B cell (primary cell): ENCODE measurements at regions not wholly inside any gene's neighbourhood (a gene's known extent, or its start where the extent isn't known, plus 50 kb on each side); places are given as distances from the start of the nearest gene placed in this dataset.

ENCODE experiments used
- ATAC-seq: fragments of 200-7000 bp; cut with Tn5 transposase; one replicate; pipeline ENCODE4 v1.10.0; 2021; ENCODE audit warnings: low read depth, mild to moderate bottlenecking, moderate number of reproducible peaks, moderate library complexity
- CTCF ChIA-PET: fragments of 350-600 bp; sonication (Branson Sonifier 250); formaldehyde crosslinking; loops from one replicate; lab custom pipeline; 2021; ENCODE audit warnings: antibody characterized with exemption, inconsistent platforms; lab: Charles Lee
- POLR2A ChIA-PET: fragments of 350-600 bp; sonication (Branson Sonifier 250); formaldehyde crosslinking; loops from one replicate; lab custom pipeline; 2021; ENCODE audit warnings: antibody characterized with exemption; lab: Charles Lee
- DNase-seq: peaks from one replicate; pipeline ENCODE4 v3.0.0; 2013
- H2AFZ ChIP-seq: 2 replicates; pipeline ENCODE4 v1.6.1; 2012; ENCODE audit warnings: mild to moderate bottlenecking, low read depth, low read length; ENCODE audit not compliant: insufficient read depth, poor library complexity, severe bottlenecking
- H3K27ac ChIP-seq, 2 donors: 1 replicate in 1 of 2; 2 replicates in 1 of 2; pipeline ENCODE4 v1.5.1; 2012 to 2013; ENCODE audit warnings: low read length in 2 of 2, mild to moderate bottlenecking in 2 of 2, moderate library complexity in 1 of 2
- H3K27me3 ChIP-seq, 4 experiments: fragments of 200-600 bp in 1 of 4; sonication (generic) in 1 of 4; replicated peaks in 1 of 4; 1 replicate in 2 of 4; 2 replicates in 2 of 4; pipeline versions ENCODE4 v1.6.1 to v1.7.0; 2013 to 2016; ENCODE audit warnings: low read length in 3 of 4, mild to moderate bottlenecking in 2 of 4, mixed read lengths in 1 of 4, moderate library complexity in 1 of 4; ENCODE audit not compliant: insufficient read depth in 4 of 4, control insufficient read depth in 3 of 4; ENCODE audit errors: control extremely low read depth in 1 of 4
- H3K36me3 ChIP-seq, 2 experiments: replicated peaks in 1 of 2; 1 replicate in 1 of 2; 2 replicates in 1 of 2; pipeline versions ENCODE4 v1.6.1 to v1.7.1; 2013; ENCODE audit warnings: low read length in 1 of 2; ENCODE audit not compliant: insufficient read depth in 2 of 2, control insufficient read depth in 1 of 2; ENCODE audit errors: control extremely low read depth in 1 of 2, extremely low read depth in 1 of 2
- H3K4me1 ChIP-seq, 2 donors: fragments of 200-600 bp in 1 of 2; sonication (generic) in 1 of 2; 1 replicate in 1 of 2; 2 replicates in 1 of 2; pipeline versions ENCODE4 v1.5.1 to v1.6.1; 2013 to 2017; ENCODE audit warnings: low read length in 2 of 2; ENCODE audit not compliant: control insufficient read depth in 2 of 2, insufficient read depth in 2 of 2
- H3K4me2 ChIP-seq: replicated peaks from 2 replicates; pipeline ENCODE3; 2012; ENCODE audit warnings: mild to moderate bottlenecking, low read depth, low read length; ENCODE audit not compliant: poor library complexity, severe bottlenecking
- H3K4me3 ChIP-seq, 5 experiments: fragments of 200-600 bp in 1 of 5; sonication (generic) in 1 of 5; 1 replicate in 3 of 5; 2 replicates in 2 of 5; pipeline versions ENCODE4 v1.5.1 to v1.7.0; 2011 to 2016; ENCODE audit warnings: low read length in 4 of 5, mild to moderate bottlenecking in 4 of 5, low read depth in 2 of 5, control low read depth in 1 of 5, moderate library complexity in 1 of 5; ENCODE audit not compliant: insufficient read depth in 1 of 5; ENCODE audit errors: control extremely low read depth in 1 of 5, extremely low read depth in 1 of 5
- H3K79me2 ChIP-seq: fragments of 200-600 bp; sonication (generic); one replicate; pipeline ENCODE4 v1.6.0; 2016; ENCODE audit warnings: low read length; ENCODE audit not compliant: control insufficient read depth, insufficient read depth
- H3K9ac ChIP-seq: fragments of 200-600 bp; sonication (generic); 2 replicates; pipeline ENCODE4 v1.6.1; 2017; ENCODE audit warnings: mild to moderate bottlenecking, low read length, moderate library complexity
- H3K9me3 ChIP-seq, 3 donors: one replicate each; pipeline versions ENCODE4 v1.6.1 to v1.7.1; 2013; ENCODE audit warnings: low read length in 2 of 3; ENCODE audit not compliant: control insufficient read depth in 2 of 3, insufficient read depth in 1 of 3; ENCODE audit errors: control extremely low read depth in 1 of 3
- H4K20me1 ChIP-seq: 2 replicates; pipeline ENCODE4 v1.6.0; 2012; ENCODE audit warnings: mild to moderate bottlenecking, low read length; ENCODE audit not compliant: insufficient read depth, control insufficient read depth, poor library complexity, severe bottlenecking
- H3K27ac Mint-ChIP-seq: one replicate; pipeline ENCODE4 v1.8.0; 2021; ENCODE audit warnings: mixed read lengths
- H3K27me3 Mint-ChIP-seq: one replicate; pipeline ENCODE4 v1.8.0; 2021; ENCODE audit warnings: mixed read lengths
- H3K4me1 Mint-ChIP-seq: one replicate; pipeline ENCODE4 v1.8.0; 2021; ENCODE audit warnings: mixed read lengths
- H3K4me3 Mint-ChIP-seq: one replicate; pipeline ENCODE4 v1.8.0; 2021; ENCODE audit warnings: mixed read lengths
- H3K9me3 Mint-ChIP-seq: one replicate; pipeline ENCODE4 v1.8.0; 2022; ENCODE audit warnings: mixed read lengths; ENCODE audit not compliant: insufficient read depth
- CTCF ChIP-seq: fragments of 200-600 bp; IDR thresholded peaks from one replicate; pipeline ENCODE4 v1.8.0; 2022; ENCODE audit warnings: antibody characterized with exemption, mild to moderate bottlenecking
- EZH2 ChIP-seq: IDR thresholded peaks from 2 replicates; pipeline ENCODE4 v1.6.1; 2012; ENCODE audit warnings: borderline replicate concordance, low read depth, mild to moderate bottlenecking, moderate library complexity, low read length; ENCODE audit not compliant: insufficient read depth, poor library complexity, severe bottlenecking
- WGBS: methylation state at CpG from one replicate; pipeline ENCODE4 v1.1.5; 2013; ENCODE audit warnings: missing lambda C conversion rate; ENCODE audit not compliant: insufficient coverage; 5-methylcytosine and 5-hydroxymethylcytosine counted together
- intact Hi-C: fragments of 100-400 bp; cut with micrococcal nuclease; formaldehyde crosslinking; loops from one replicate; pipeline ENCODE4 v1.10.0; 2022

GRCh38 chr4:3371033-3372001 lies 70.5 kb upstream of the HGFAC start:
- Histone ChIP-seq H4K20me1 (no peaks in the 10 kb centered on the region), H3K4me1 (peaks cover 28 to 42% of the 10 kb centered on the region in 2 donors), H3K9me3 (peaks cover 0 to 4% (median 0%) of the 10 kb centered on the region in 3 donors), H2AFZ (no peak overlapping the region), H3K36me3 (no peaks in the 10 kb centered on the region), H3K79me2 (no peaks in the 10 kb centered on the region), H3K27me3 (peaks cover 0 to 25% (median 3%) of the 10 kb centered on the region in 4 experiments), H3K27ac (no peak overlapping the region), H3K4me3 (no peak overlapping the region), H3K9ac (no peak overlapping the region), H3K4me2 (no peak overlapping the region)
- Mint-ChIP-seq H3K4me3 (no peak overlapping the region), H3K27ac (no peak overlapping the region), H3K4me1 (peaks cover 35% of the 10 kb centered on the region), H3K27me3 (peaks cover 10% of the 10 kb centered on the region), H3K9me3 (no peaks in the 10 kb centered on the region)
- ChIA-PET CTCF (interaction anchor here (0.6 to 3.1 kb wide), 5 partner anchors 12 to 292 kb away, joined by 3 to 21 read pairs (median 5); no protein-coding TSS in a partner anchor), POLR2A (interaction anchor here (0.7 to 1.2 kb wide), 2 partner anchors 16 to 113 kb away, joined by 3 read pairs; no protein-coding TSS in a partner anchor)
- TF ChIP-seq CTCF (no peak), EZH2 (no peak)
- ATAC-seq (no peak), DNase-seq (no peak)
- WGBS = 97% methylated on average over 29 of the region's 34 CpGs
- intact Hi-C loops = loop anchor here (1.0 to 2.0 kb wide), 4 partner anchors 15 to 113 kb away; no protein-coding TSS in a partner anchor
